MV-4-11 (cell line): ENCODE measurements at regions not wholly inside any gene's neighbourhood (a gene's known extent, or its start where the extent isn't known, plus 50 kb on each side); places are given as distances from the start of the nearest gene placed in this dataset.

Experiments
- DNase-seq: peaks from one replicate; lab custom pipeline; 2025; lab: John Stamatoyannopoulos, UW

DNA sequence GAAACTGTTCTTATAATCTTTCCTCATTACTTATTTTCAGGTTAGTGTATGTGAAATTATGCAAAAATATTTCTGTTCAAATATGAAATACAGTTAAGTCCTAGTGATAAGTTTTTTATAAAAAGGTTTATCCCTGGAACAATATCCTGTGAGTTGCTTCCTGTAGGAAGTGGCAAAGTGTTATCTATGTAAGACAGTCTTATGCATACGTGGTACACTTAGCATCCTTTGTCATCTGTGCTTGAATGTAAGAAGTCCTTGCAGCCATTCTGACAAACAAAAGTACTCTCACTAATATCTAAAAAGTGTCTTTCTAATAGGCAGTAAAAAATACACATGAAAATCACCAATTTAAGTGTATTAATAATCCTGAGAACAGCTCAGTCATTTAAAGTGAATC, 372.5 kb upstream of the BCHE start:
- no peak for DNase-seq

DNA sequence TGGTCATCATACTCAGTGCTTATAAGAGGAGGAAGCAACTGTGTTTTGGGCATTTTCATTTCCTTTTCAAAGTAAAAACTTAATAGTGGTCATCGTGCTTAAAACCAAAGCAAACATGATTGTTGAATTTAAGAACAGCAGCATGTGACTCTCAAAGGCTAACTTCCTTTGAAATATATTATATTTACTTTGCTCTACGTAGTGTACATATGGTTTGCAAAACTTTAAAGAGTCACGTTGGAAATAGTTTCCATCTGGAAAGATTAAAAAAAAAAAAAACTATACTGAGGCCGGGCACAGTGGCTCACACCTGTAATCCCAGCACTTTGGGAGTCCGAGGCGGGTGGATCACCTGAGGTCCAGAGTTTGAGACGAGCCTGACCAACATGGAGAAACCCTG, 367.9 kb upstream of the BCHE start:
- no peak for DNase-seq

DNA sequence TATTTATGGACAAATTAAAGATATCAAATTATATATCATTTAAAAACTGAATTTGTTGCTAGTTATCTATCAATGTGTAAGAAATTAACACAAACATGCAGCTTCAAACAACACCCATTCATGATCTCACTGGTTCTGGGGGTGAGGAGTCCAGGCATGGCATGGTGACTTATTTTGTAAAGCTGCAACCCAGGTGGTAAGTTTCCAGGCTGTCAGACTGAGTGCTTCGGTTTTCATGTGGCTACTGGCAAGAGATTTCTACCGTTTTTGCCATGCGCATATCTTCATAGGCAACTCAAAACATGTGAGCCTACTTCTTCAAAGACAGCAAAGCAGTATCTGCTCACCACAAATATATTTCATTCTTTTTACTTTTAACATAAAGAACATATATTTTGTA, 364.3 kb upstream of the BCHE start:
- no peak for DNase-seq

DNA sequence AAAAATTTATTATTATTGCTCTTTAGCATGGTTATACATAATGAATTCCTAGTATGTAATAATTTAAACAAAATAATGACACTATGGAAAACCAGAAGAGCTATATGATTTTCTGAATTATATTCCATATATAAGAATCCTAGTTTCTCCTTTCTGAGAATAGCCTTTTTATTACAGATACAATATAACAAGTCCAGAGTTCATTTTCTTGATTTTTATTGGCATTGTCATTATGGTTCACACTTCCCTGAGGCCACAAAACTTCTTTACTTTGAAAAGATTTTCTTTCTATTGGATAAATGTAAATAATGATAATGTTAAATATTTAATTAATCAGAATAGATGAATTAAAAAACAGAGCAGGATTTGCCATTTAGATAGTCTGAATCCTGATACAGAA, 362.3 kb upstream of the BCHE start:
- DNase-seq: no peak

DNA sequence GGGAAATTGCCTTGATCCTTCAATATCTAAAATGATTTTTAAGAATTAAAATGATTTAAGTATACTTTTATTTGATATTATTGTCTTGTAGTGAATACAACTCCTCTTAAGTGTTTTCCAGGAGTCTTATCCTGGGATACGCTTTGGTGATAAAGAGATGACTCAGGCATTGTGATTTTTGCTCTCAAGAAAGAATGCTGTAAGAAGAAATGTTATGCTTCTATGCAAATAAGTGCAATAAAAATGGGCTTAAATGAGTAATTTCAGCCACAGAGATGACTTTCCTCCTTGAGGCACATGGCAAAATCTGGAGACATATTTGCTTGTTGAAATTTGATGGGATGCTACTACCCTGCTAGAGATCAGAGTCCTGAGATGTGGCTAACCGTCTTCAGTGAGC, 358.6 kb upstream of the BCHE start:
- DNase-seq: no peak

DNA sequence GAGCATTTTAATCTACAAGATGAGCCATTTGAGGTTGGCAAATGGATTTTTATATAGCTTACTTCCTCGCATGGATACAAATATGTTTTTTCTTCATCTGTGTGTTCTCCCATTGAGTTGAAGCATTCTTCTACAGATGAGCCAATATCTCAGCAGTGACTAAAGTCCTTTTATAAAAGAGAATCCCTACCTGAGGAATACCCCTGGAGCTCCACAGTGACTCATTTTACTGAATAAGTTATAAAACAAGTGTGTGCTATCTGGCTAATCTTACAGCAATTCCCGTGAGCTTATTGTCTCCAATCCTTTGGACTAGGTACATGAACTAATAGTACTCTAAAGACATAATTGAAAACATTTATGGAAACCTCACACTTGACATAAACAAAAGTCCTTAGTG, 354.2 kb upstream of the BCHE start:
- DNase-seq: no peak

DNA sequence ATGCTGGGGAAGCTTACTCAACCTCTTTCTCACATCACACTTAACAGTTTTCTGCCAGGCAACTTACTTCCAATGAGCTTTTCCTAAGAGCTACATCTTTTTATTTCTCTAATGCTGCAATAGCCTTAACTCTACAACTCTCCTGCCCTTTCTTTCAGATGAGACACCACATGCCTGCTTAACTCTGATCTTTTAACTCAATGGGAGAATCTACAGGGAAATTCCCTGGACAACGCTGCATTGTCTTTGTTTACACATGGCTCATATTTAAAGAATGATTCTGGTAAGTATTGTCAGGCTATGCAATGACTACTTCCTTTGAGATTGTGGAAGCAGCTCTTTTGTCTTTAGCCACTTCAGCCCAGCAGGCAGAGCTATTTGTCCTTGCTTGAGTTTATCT, 353.1 kb upstream of the BCHE start:
- DNase-seq: no peak

DNA sequence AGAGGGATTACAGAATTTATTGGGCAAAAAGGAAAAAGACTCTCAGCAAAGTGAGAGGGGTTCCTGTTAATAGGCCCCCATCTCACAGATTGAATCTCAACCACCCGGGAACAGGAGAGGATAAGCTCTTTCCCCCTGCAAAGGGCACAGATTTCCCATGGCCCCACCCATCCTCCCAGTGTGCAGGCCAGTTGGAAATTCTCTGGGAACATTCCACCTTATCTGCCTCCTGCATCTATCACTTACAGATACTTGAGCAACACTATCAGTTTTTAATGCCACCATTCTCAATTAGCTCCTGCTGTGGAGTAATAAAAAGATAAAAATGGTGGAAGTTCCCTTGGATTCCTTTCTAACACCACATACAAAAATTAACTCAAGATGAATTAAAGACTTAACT, 350.0 kb upstream of the BCHE start:
- DNase-seq: no peak

DNA sequence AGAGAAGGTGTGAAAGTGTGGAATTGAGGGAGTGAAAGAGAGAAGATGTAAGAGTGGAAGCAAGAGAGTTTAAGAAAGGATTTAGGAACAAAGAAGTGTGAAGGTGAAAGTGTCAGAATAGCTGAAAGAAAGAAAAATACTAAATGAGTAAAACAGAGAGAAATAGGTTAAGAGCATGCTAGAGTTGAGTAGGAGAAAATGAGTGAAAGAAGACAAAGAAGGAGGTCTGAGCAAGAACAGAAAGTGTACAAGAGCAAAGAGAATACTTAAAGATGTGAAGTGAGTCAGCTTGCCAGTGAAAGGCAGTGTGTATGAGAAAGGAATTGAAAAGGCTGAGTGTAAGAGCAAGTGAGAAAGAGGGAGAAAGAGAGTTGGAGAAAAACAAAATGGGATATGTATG, 348.8 kb upstream of the BCHE start:
- no peak for DNase-seq

DNA sequence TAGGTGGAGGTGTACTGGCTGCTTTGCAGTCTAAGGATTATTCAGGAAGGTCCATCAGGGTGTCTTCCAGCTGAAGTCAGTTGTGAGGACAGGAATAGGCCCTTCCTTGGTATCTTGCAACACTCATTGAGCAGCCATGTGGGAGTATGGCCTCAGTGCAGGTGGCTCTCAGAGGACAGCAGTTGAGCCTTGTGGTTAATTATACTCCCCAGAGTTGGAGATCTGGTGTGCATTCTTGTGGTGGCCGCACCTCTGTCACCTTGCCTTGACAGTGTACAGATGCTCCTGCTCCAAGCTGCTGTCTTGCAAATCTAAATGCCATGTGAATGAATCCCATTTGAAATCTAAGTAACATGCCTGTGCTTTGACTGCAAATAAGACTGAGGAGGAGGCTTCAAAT, 339.9 kb upstream of the BCHE start:
- DNase-seq: no peak

DNA sequence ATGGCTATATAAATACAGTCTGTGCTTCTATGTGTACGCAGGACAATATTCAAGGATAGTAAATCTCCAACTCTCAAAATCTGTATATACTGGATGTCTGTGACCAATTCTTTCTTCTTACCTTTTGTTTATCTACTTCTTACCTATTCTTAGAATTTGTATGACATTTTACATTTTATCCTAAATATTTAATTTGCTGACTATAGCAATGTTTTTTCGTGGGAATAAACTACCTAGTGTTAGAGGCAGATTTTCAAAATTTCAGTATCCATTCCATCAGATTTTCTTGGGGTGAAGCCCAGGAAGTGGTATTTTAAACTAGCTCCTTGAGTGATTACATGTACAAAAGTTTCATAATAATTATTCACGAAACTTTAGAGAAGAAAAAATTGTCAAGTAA, 334.5 kb upstream of the BCHE start:
- DNase-seq: no peak

DNA sequence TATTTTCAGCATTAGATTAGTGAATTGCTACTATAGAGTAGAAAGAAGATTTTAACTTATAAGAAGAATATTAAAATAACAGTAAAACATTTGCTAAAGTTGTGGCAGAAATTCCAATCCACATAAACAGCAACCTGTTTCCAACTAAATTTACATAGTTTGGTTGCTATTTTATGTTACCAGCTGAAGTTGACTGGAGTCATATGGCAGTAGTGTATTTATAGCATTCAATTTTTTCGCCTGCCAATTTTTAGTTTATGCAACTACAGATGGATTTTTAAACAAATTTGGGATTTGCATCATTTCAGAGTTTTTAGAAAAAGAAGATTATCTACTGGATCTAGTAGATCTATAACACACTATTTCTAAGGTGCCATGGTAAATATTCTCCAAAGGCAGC, 332.5 kb upstream of the BCHE start:
- no peak for DNase-seq

DNA sequence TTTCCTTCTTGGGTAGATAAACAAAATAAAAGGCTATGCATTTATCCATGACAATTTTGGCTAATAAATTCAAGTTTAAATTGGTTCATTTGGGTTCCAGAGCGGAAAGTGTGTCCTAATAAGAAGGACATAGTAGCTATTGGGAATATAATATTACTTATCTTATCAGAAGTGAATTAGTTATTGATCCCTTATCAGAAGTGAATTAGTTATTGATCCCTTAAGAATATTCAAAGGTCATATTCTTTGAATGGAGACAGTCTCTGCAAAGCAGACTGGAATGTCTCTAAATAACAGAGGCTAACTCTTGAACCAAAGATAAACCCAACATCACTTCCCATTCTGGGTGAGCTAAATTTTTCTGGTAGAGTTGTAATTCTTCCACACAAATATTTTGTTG, 290.7 kb upstream of the BCHE start:
- DNase-seq: no peak

DNA sequence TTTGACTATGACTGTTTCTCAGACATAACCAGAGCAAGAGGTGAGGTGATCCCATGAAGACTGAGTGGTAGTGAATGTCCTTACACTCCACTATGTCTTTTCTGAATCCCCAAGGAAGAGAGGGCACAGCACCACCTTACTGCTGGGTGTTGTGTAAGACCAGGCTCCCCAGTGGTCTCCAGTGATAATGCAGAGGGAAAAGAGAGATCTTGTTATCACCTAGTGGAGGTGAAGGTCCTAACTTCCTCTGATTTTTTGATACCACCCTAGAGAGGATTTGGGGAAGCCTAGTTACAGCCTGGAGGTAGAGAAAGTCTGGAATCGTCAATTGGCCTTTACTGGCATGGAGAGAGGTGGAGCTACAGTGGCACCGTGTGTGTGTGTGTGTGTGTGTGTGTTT, 288.0 kb upstream of the BCHE start:
- DNase-seq: no peak

DNA sequence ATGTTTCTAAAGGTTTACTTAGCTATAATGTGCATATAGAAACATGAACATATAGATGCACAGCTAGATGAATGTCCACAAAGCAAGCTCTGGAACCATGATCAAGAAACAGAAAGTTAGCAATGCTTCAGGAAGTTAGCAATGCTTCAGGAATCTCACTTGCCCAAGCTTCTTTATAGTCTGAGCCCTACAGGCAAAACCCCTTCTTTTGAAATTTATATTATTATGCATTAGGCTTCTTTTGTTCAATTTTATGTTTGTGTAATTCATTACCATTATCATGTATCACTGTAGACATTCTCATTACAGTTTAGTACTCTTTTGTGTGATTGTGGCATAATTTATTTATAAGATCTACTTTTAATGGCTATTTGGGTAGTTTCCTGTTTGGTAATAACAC, 286.4 kb upstream of the BCHE start:
- DNase-seq: no peak

DNA sequence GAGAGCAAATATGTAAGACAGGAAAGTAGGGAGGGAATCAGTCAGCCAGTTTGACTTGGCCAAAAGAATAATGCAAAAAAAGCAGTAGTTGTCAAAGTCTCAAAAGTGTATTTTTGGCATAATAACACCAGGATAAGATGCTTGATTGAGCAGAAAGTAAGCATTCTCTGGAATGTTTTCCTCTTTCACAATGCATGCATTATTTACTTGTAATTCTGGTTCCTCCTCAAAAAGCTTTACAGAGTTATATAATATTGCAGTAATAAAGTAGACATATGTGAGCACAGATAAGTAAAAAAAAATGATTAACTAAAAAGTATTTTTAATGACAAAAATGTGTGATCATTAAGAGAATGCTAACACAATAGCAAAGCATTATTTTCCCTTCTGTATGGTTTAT, 285.9 kb upstream of the BCHE start:
- DNase-seq: no peak

DNA sequence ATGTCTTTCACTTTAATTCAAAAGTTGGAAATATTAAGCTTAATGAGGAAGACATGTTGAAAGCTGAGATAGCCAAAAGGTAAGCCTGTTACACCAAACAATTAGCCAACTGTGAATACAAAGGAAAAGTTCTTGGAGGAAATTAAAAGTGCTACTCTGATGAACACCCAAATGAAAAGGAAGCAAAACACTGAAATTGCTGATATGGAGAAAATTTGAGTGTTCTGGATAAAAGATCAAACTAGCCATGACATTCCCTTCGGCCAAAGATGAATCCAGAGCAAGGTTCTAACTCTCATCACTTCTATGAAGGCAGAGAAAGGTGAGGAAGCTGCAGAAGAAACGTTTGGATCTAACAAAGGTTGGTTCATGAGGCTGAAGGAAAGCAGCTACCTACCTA, 280.8 kb upstream of the BCHE start:
- DNase-seq: no peak

DNA sequence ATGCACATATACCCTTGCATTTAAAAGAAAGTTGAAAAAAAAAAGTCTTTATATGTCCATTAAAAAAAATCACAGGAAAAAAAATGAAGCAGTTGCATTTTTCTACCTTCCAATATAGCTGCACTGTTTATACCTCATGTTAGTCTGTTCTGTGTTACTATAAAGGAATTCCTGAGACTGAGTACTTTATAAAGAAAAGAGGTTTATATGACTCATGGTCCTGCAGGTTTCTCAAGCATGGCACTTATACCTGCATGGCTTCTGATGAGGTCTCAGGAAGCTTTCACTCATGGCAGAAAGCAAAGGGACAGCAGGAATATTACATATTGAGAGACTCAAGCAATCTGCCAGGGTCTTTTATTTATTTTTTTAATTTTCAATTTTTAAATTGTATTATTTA, 277.2 kb upstream of the BCHE start:
- no peak for DNase-seq

DNA sequence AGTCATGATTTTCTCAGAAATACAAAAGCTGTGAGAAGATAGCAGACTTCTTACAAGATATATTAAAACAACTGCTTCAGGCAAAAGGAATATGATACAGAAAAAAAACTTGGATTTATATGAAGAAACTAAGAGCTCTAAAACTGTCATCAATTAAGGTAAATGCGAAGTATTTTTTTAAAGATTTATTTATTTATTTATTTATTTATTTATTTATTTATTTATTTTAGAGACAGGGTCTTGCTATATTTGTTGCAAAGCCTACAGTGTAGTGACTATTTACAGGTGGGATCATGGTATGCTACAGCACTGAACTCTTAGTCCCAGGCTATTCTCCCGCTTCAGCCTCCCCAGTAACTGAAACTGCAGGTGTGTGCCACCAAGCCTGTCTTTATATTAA, 274.3 kb upstream of the BCHE start:
- no peak for DNase-seq

DNA sequence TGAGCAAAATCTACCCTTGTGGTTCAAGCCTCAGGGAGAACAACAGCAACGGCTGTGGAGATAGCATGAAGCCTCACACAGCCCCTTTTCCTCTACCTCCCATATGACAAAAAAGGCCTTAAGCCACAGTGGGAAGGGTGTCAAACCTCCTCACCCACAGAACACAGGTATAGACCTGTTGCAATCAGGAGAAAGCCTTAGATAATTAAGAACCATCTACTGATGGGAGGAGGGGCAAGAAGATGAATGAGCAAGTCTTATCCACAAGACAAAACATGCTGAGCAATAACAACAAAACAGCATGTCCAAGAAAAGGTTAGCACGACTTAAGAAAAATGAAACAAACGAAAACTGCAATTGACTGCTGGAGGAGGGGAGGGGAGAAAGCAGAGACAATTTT, 272.9 kb upstream of the BCHE start:
- DNase-seq: no peak

DNA sequence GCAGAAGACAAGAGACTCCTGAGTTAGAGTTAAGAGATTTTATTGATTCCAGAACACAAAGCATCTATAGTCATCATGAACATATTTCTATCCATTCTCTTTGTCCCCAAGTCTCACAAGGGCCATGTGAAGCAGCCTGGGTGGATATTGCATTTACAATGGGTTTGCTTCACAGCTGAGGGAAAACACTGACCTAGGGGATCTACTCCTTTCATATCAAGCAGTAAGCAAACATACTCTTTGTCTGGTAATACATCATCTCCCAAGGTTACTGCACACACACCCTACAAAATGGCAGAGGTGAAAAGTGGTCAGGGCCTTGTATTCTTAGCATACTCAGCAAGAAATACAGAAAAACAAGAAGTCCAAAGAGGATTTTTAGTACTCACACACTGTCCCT, 267.7 kb upstream of the BCHE start:
- no peak for DNase-seq

DNA sequence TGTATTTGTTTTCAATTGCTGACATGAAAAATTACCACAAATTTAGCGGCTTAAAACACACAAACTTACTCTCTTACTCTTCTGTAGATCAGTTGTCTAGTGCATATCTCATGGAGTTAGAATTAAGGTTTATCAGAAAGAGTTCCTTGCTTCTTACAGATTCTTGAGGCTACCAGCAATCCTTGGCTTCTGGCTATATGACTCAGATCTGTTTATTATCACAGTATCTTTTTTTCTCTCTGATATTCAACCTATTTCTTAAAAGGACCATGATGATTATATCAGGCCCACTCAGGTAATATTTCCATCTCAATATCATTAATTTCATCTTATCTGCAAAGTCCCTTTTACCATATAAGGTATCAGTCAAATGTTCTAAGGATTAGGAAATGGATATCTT, 263.5 kb upstream of the BCHE start:
- DNase-seq: no peak

DNA sequence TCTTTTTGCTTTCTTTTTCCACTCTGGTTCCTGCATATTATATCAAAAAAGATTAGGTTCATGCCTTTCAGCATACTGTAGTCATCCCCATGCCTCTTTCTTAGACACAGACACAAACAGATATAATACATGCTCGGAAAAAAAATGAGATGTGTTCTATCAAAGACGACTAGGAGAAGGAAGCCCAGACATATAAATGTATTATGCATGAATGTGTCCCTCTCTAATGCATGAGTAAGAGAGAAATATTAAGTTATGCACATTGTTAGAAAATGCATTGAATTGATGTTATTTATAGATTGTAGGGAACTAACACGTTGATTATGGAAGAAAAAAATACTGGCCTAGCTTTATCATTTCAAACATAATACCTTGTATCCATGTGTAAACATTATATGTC, 252.4 kb upstream of the BCHE start:
- no peak for DNase-seq

DNA sequence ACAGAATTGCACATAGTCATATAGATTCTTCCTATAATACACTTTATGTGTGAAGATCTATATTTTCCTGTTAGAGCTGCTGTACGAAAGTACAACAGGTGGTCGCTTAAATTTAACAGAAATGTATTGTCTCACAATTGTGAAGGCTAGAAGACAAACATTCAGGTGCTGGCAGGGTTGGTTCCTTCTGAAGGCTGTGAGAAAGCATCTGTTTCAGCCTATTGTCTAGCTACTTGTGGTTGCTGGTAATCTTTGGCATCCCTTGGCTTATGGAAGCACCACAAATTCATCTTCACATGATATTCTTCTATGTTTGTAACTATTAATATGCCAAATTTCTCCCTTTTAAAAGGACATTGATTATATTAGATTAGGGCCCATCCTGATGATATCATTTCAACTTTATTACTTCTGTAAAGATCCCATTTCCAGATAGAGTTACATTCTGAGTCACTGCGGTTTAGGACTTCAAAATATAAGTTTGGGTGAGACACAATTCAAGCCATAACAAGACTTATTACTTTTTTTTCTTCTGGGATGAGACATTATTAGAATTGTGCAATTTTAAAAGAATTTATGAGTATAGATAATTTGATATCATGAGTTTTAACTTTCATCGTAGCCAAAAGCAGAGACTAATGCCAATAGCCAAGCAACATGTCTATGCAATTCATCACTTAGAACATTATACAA, 248.1 kb upstream of the BCHE start:
- DNase-seq: no peak

DNA sequence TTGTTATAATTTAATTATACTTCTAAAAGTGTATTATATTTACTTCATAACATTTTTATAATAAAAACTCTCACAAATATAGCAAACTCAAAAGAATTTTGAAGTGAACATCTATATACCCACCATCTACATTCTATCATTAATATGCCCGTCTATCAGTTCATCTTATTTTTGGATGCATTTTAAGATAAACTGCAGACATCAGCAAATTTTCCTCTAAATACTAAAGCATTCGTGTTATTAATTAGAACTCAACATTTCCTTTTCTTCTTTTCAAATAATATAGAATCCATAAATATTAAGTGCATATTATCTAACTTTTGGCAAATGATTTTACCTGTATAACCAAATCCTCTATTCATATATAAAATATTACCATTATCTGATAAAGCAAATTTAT, 242.9 kb upstream of the BCHE start:
- no peak for DNase-seq
